Body of pancreas (tissue), 4 donors: ENCODE measurements at regions not wholly inside any gene's neighbourhood (a gene's known extent, or its start where the extent isn't known, plus 50 kb on each side); places are given as distances from the start of the nearest gene placed in this dataset.

Experiments used
- ATAC-seq: fragments of 150-250 bp; one replicate; pipeline ENCODE4 v1.9.1; 2016
- DNase-seq, 4 donors: peaks; one replicate each; pipeline ENCODE4 v3.0.0-alpha.2; 2019
- H3K27ac ChIP-seq, 4 donors: fragments of 200-600 bp; sonication (generic); 1 replicate in 3 of 4; 2 replicates in 1 of 4; pipeline versions ENCODE4 v1.5.1 to v1.6.1; 2016 to 2019; ENCODE audit warnings: mild to moderate bottlenecking in 1 of 4, mixed read lengths in 1 of 4, moderate library complexity in 1 of 4
- H3K27me3 ChIP-seq, 2 donors: fragments of 200-600 bp; sonication (generic); one replicate each; pipeline ENCODE4 v1.6.0; 2016; ENCODE audit warnings: mild to moderate bottlenecking in 1 of 2
- H3K36me3 ChIP-seq, 2 donors: fragments of 200-600 bp; sonication (generic); replicated peaks in 1 of 2; 2 replicates each; pipeline ENCODE4 v1.5.1; 2016; ENCODE audit warnings: low read depth in 2 of 2; ENCODE audit not compliant: insufficient read depth in 1 of 2
- H3K4me1 ChIP-seq: fragments of 200-600 bp; sonication (generic); one replicate; pipeline ENCODE4 v1.6.0; 2016
- H3K4me3 ChIP-seq, 2 donors: fragments of 200-600 bp; sonication (generic); 1 replicate in 1 of 2; 2 replicates in 1 of 2; pipeline ENCODE4 v1.5.1; 2016 to 2019
- H3K9me3 ChIP-seq, 3 donors: fragments of 200-600 bp; sonication (generic); 1 replicate in 2 of 3; 2 replicates in 1 of 3; pipeline ENCODE4 v1.5.1; 2016
- POLR2A ChIP-seq, 3 donors: fragments of 450-650 bp; IDR thresholded peaks; one replicate each; pipeline ENCODE4 v1.6.1; 2016; ENCODE audit warnings: antibody characterized with exemption in 3 of 3, mild to moderate bottlenecking in 2 of 3
- WGBS, 2 donors: methylation state at CpG; one replicate each; pipeline ENCODE4 v1.1.5; 2017; 5-methylcytosine and 5-hydroxymethylcytosine counted together
- intact Hi-C: fragments of 100-400 bp; cut with DNase I; formaldehyde crosslinking; loops from one replicate; pipeline ENCODE4 v1.15.1; 2023
- TF ChIP-seq, protein P1 (sequence below), 7 experiments: fragments of 450-650 bp in 4 of 7; fragments of 200-600 bp in 3 of 7; sonication (generic) in 3 of 7; IDR thresholded peaks; one replicate each; pipeline ENCODE4 v1.5.1; 2016 to 2019; ENCODE audit warnings: antibody characterized with exemption in 7 of 7

DNA sequence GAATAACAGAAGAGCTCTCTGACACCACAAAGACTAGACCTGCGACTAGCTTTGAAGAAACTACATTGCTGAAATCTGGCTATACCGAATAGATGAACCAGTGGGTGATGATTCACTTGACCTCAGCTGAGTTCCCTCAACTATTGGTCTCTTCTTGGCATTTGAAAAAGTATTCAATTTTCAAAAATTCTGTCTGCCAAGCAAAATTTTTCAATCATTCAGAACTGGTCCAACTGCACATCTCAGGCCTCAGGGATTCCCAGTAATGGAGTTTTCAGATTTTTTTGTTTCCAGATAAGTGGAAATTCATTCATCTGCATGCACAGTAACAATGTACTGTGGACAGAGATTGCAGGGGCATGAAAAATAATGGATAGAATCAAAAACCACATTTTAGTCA is 121.4 kb upstream of the NAA20 start:
- no peak for ATAC-seq
- H3K4me1 ChIP-seq = peaks cover 8% of the 10 kb centered on the region
- no peak for DNase-seq
- intact Hi-C loops = no loop called here
- WGBS, 2 donors = 84 to 90% methylated on average over 2 of the region's 2 CpGs
- no peak for TF ChIP-seq POLR2A (IDR thresholded peaks at IDR 0.05)
- TF ChIP-seq, protein P1, sequence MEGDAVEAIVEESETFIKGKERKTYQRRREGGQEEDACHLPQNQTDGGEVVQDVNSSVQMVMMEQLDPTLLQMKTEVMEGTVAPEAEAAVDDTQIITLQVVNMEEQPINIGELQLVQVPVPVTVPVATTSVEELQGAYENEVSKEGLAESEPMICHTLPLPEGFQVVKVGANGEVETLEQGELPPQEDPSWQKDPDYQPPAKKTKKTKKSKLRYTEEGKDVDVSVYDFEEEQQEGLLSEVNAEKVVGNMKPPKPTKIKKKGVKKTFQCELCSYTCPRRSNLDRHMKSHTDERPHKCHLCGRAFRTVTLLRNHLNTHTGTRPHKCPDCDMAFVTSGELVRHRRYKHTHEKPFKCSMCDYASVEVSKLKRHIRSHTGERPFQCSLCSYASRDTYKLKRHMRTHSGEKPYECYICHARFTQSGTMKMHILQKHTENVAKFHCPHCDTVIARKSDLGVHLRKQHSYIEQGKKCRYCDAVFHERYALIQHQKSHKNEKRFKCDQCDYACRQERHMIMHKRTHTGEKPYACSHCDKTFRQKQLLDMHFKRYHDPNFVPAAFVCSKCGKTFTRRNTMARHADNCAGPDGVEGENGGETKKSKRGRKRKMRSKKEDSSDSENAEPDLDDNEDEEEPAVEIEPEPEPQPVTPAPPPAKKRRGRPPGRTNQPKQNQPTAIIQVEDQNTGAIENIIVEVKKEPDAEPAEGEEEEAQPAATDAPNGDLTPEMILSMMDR (IDR thresholded peaks at IDR 0.05) = no peak
- no peaks in the 10 kb centered on the region for H3K9me3 ChIP-seq
- no peak overlapping the region for H3K27ac ChIP-seq
- no peaks in the 10 kb centered on the region for H3K27me3 ChIP-seq
- no peaks in the 10 kb centered on the region for H3K36me3 ChIP-seq
- H3K4me3 ChIP-seq = no peak overlapping the region

DNA sequence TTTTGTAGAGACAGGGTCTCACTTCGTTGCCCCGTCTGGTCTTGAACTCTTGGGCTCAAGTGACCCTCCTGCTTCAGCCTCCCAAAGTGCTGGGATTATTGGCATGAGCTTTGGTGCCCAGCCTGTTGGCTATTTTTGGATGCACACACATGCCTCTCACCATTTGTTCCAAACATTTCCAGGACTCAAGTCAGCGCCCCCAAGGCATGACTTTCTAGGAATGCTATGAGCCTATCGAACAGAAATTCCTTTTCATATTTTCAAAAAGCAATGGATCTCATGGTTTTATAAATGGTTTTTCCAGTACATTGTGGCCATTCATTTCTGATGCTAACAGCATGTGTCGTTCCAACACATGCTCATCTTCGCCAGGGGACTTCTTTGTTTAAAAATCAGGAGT is 119.3 kb upstream of the NAA20 start:
- H3K4me3 ChIP-seq = no peak overlapping the region
- DNase-seq = no peak
- ATAC-seq = no peak
- no peaks in the 10 kb centered on the region for H3K27me3 ChIP-seq
- no peak for TF ChIP-seq POLR2A (IDR thresholded peaks at IDR 0.05)
- TF ChIP-seq, protein P1 (IDR thresholded peaks at IDR 0.05) = no peak
- 92 to 93% methylated on average over 6 of the region's 6 CpGs for WGBS, 2 donors
- H3K36me3 ChIP-seq = no peaks in the 10 kb centered on the region
- intact Hi-C loops = no loop called here
- no peaks in the 10 kb centered on the region for H3K9me3 ChIP-seq
- no peak overlapping the region for H3K27ac ChIP-seq
- no peaks in the 10 kb centered on the region for H3K4me1 ChIP-seq

DNA sequence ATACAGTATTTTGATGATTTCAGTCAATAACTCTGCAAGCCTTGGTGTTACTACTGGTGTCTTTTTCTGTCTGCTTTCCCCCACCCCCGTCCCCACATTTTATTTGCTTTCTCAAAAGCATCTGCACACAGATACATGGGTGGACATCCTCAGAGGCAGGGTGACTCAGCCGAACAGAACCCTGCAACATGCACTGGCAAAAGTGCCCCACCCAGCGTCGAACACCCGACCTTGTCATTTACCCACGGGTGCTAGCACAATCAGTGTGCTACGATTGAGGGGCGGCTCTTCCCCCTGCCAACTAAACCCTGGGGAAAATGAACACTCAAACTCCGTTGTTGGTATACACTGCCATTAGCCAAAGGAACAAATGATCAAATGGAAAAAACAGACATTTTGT is 115.9 kb upstream of the NAA20 start:
- Histone ChIP-seq H3K4me3 (no peak overlapping the region), H3K27me3 (no peaks in the 10 kb centered on the region), H3K36me3 (no peaks in the 10 kb centered on the region), H3K9me3 (no peaks in the 10 kb centered on the region), H3K27ac (no peak overlapping the region), H3K4me1 (no peaks in the 10 kb centered on the region)
- WGBS, 2 donors = 71 to 79% methylated on average over 9 of the region's 9 CpGs
- no peak for DNase-seq
- TF ChIP-seq POLR2A (IDR thresholded peaks at IDR 0.05) = no peak
- TF ChIP-seq, protein P1 (IDR thresholded peaks at IDR 0.05) = no peak
- no peak for ATAC-seq
- intact Hi-C loops = no loop called here

DNA sequence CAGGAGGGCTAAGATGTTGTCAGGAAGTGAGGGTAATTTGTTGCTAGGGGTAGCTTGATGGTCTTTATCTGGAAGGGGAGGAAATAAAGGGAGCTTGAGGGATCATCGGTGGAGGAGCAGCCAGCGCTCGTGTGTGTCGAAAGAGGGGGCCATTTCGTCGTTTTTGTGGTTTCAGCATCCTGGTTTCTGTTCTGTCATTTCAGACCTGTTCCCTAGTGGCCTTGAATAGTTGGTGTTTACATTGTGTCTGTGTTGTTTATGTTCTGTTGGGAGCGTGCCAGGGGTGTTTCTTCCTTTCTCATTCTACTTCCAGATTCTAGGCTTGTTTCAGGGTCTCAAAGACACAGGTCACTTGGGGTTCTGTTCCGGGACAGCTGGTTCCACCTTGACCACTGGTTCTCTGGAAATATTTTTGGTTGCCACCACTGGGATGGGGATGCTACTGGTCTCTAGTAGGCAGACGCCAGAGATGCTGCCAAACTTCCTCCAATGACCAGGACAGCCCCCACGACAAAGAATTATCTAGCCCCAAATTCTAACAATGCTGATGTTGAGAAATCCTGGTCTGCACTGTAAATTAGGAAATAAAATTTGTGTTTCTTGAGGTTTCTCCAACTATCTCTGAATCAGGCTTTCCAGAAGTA is 113.9 kb upstream of the NAA20 start:
- TF ChIP-seq POLR2A (IDR thresholded peaks at IDR 0.05) = no peak
- TF ChIP-seq, protein P1 (IDR thresholded peaks at IDR 0.05) = peak in 3 of 7 experiments; percentile 47 to 59 (median 51)
- H3K27ac ChIP-seq = peak overlapping the region in 1 of 4 donors; percentile 16
- DNase-seq (peak in 2 of 4 donors; percentile 60 to 76), ATAC-seq (no peak)
- H3K36me3 ChIP-seq = no peaks in the 10 kb centered on the region
- no peaks in the 10 kb centered on the region for H3K9me3 ChIP-seq
- H3K27me3 ChIP-seq = no peaks in the 10 kb centered on the region
- intact Hi-C loops = no loop called here
- 47 to 58% methylated on average over 10 of the region's 10 CpGs for WGBS, 2 donors
- H3K4me1 ChIP-seq = no peaks in the 10 kb centered on the region
- H3K4me3 ChIP-seq = no peak overlapping the region
